Esophagus squamous epithelium (tissue), 5 donors: ENCODE measurements at regions not wholly inside any gene's neighbourhood (a gene's known extent, or its start where the extent isn't known, plus 50 kb on each side); places are given as distances from the start of the nearest gene placed in this dataset.

Source experiments
- DNase-seq: peaks from one replicate; lab custom pipeline; 2025; lab: John Stamatoyannopoulos, UW
- H3K27ac ChIP-seq, 4 donors: fragments of 200-600 bp; sonication (generic); one replicate each; pipeline ENCODE4 v1.5.1; 2016 to 2019; ENCODE audit warnings: mild to moderate bottlenecking in 1 of 4
- H3K27me3 ChIP-seq, 4 donors: fragments of 200-600 bp; sonication (generic); 1 replicate in 3 of 4; 2 replicates in 1 of 4; pipeline versions ENCODE4 v1.5.1 to v1.6.0; 2017 to 2021; ENCODE audit warnings: antibody characterized with exemption in 1 of 4
- H3K36me3 ChIP-seq, 3 donors: fragments of 200-600 bp; sonication (generic); one replicate each; pipeline ENCODE4 v1.5.1; 2016 to 2019
- H3K4me1 ChIP-seq, 3 donors: fragments of 200-600 bp; sonication (generic); one replicate each; pipeline ENCODE4 v1.5.1; 2017 to 2019
- H3K4me3 ChIP-seq, 4 donors: fragments of 200-600 bp; sonication (generic); 1 replicate in 3 of 4; 2 replicates in 1 of 4; pipeline ENCODE4 v1.5.1; 2016 to 2019; ENCODE audit warnings: mild to moderate bottlenecking in 2 of 4, moderate library complexity in 1 of 4
- H3K9me3 ChIP-seq, 3 donors: fragments of 200-600 bp; sonication (generic); one replicate each; pipeline ENCODE4 v1.5.1; 2016 to 2019
- CTCF ChIP-seq, 6 experiments: fragments of 450-650 bp in 4 of 6; fragments of 200-600 bp in 2 of 6; sonication (generic) in 2 of 6; IDR thresholded peaks; one replicate each; pipeline ENCODE4 v1.5.1; 2016 to 2019; ENCODE audit warnings: antibody characterized with exemption in 6 of 6, mild to moderate bottlenecking in 4 of 6, moderate library complexity in 4 of 6
- POLR2A ChIP-seq, 4 donors: fragments of 450-650 bp; IDR thresholded peaks; one replicate each; pipeline ENCODE4 v1.6.1; 2017; ENCODE audit warnings: antibody characterized with exemption in 4 of 4, mild to moderate bottlenecking in 4 of 4, moderate library complexity in 3 of 4
- WGBS, 2 donors: methylation state at CpG; one replicate each; pipeline ENCODE4 v1.1.5; 2018; 5-methylcytosine and 5-hydroxymethylcytosine counted together
- intact Hi-C: fragments of 100-400 bp; cut with DNase I; formaldehyde crosslinking; loops from one replicate; pipeline ENCODE4 v1.15.0; 2022
- donor health status: DM: yes; HTN: yes; CAD: no.

- H3K9me3 ChIP-seq: no peaks in the 10 kb centered on the region
- no peak overlapping the region for H3K4me3 ChIP-seq
- TF ChIP-seq POLR2A (IDR thresholded peaks at IDR 0.05) (no peak), CTCF (IDR thresholded peaks at IDR 0.05) (no peak)
- peaks cover 0 to 5% (median 1%) of the 10 kb centered on the region in 3 donors for H3K4me1 ChIP-seq
- no peaks in the 10 kb centered on the region for H3K27me3 ChIP-seq
- no peak overlapping the region for H3K27ac ChIP-seq
- DNase-seq: no peak
- WGBS, 2 donors: 37 to 52% methylated on average over 4 of the region's 4 CpGs
- intact Hi-C loops: no loop called here
- H3K36me3 ChIP-seq: no peaks in the 10 kb centered on the region
Observed at GRCh38 chr2:128557831-128558241, 239.2 kb upstream of the HS6ST1 start.

GRCh38 chr2:128558441-128558840, 239.8 kb upstream of the HS6ST1 start:
- intact Hi-C loops: no loop called here
- no peak for TF ChIP-seq POLR2A (IDR thresholded peaks at IDR 0.05)
- TF ChIP-seq CTCF (IDR thresholded peaks at IDR 0.05): no peak
- Histone ChIP-seq H3K27me3 (no peaks in the 10 kb centered on the region), H3K4me1 (peaks cover 0 to 11% (median 7%) of the 10 kb centered on the region in 3 donors), H3K9me3 (no peaks in the 10 kb centered on the region), H3K4me3 (no peak overlapping the region), H3K27ac (peak overlapping the region in 1 of 4 donors; percentile 58), H3K36me3 (no peaks in the 10 kb centered on the region)
- no peak for DNase-seq
- 54 to 78% methylated on average over 3 of the region's 3 CpGs for WGBS, 2 donors

- no peak for DNase-seq
- Histone ChIP-seq H3K27me3 (no peaks in the 10 kb centered on the region), H3K4me1 (peaks cover 0 to 17% (median 7%) of the 10 kb centered on the region in 3 donors), H3K27ac (no peak overlapping the region), H3K4me3 (no peak overlapping the region), H3K36me3 (no peaks in the 10 kb centered on the region), H3K9me3 (no peaks in the 10 kb centered on the region)
- intact Hi-C loops: no loop called here
- TF ChIP-seq CTCF (IDR thresholded peaks at IDR 0.05): no peak
- no peak for TF ChIP-seq POLR2A (IDR thresholded peaks at IDR 0.05)
- WGBS, 2 donors: 87 to 97% methylated on average over 6 to 11 of the region's 11 CpGs
Observed at GRCh38 chr2:128558895-128559532, 240.3 kb upstream of the HS6ST1 start.

- no peaks in the 10 kb centered on the region for H3K27me3 ChIP-seq
- peaks cover 0 to 17% (median 7%) of the 10 kb centered on the region in 3 donors for H3K4me1 ChIP-seq
- no peak overlapping the region for H3K4me3 ChIP-seq
- WGBS, 2 donors: 81 to 92% methylated on average over 16 to 18 of the region's 18 CpGs
- H3K36me3 ChIP-seq: no peaks in the 10 kb centered on the region
- no peak for TF ChIP-seq CTCF (IDR thresholded peaks at IDR 0.05)
- TF ChIP-seq POLR2A (IDR thresholded peaks at IDR 0.05): no peak
- no peak for DNase-seq
- H3K9me3 ChIP-seq: no peaks in the 10 kb centered on the region
- intact Hi-C loops: no loop called here
- H3K27ac ChIP-seq: no peak overlapping the region
Observed at GRCh38 chr2:128559533-128560515, 241.2 kb upstream of the HS6ST1 start.

DNA sequence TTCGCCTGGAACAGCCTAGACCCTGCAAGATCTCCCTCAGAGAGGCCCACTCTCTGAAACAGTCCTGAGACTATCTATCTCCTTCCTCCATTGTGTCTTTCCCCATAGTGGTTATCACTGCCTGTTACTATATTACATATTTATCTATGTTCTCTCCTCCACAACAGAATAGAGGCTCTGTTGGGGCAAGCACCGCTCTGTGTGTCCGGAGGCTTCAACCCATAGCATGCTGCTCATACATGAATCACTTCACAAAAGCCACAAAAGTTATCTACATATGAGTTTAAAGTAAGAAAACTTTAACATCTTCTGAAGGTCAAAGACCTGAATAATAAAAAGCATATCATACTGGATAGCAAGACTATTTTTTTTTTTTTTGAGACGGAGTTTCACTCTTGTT, 242.1 kb upstream of the HS6ST1 start:
- WGBS, 2 donors: 82 to 84% methylated on average over 4 of the region's 4 CpGs
- no peaks in the 10 kb centered on the region for H3K27me3 ChIP-seq
- intact Hi-C loops: no loop called here
- no peaks in the 10 kb centered on the region for H3K9me3 ChIP-seq
- H3K4me1 ChIP-seq: peaks cover 0 to 17% (median 7%) of the 10 kb centered on the region in 3 donors
- no peak for DNase-seq
- no peaks in the 10 kb centered on the region for H3K36me3 ChIP-seq
- H3K4me3 ChIP-seq: no peak overlapping the region
- H3K27ac ChIP-seq: no peak overlapping the region
- TF ChIP-seq CTCF (IDR thresholded peaks at IDR 0.05): no peak
- no peak for TF ChIP-seq POLR2A (IDR thresholded peaks at IDR 0.05)
